ENCODE measurements at regions not wholly inside any gene's neighbourhood (a gene's known extent, or its start where the extent isn't known, plus 50 kb on each side); places are given as distances from the start of the nearest gene placed in this dataset.
"Not testable (repeated sequence)": the region's sequence is repeated elsewhere in the genome, so short reads cannot be mapped to it uniquely, and the experiment has no call there.

GRCh38 chr4:53712408-53713020, 121.2 kb upstream of the LNX1 start:
- FAIRE-seq, result no peak

DNA sequence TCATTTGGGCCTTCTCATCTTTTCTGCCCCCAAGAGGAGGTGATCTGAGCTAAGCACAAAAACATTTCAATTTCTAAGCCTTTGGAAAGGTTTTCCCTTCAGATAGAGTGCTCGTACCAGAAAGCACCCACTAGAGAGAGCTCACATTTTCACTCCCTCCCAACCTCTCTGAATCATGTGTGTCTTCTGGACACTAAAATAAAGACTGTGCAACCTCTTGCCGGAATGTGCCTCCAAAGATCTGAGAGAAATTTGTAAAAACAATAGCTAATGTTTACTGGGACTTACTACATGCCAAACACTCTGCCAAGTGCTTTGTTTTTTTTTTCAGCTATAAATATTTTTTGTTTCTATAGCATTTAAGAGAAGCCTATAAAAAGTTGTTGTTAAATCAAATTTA, 120.6 kb upstream of the LNX1 start:
- no peak for FAIRE-seq

GRCh38 chr4:53709693-53710092, 118.4 kb upstream of the LNX1 start:
- FAIRE-seq, result no peak

- FAIRE-seq, result no peak
Measured at GRCh38 chr4:53707491-53707890, 116.2 kb upstream of the LNX1 start.

- FAIRE-seq, result peak; percentile 55
Measured at GRCh38 chr4:53706422-53707032, 115.2 kb upstream of the LNX1 start.

DNA sequence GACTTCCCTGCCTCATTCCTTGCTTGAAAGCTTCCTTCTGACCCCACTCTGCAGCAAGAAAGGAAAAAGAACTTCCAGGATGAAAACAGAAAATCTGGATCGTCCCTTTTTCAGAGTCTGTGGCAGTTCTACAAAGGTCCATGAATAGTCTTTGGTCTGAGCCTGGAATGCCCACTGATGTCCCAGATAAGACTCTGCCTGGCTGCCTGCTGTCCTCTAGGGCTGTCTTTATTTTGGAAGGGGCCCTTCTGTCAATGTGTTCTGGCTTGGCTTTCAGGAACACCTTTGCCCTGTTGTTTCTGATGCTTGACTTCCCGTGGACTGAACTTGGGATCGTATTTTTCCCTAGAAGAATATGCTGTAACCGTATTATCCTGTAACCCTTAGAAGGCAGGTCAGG, 114.7 kb upstream of the LNX1 start:
- no peak for FAIRE-seq

DNA sequence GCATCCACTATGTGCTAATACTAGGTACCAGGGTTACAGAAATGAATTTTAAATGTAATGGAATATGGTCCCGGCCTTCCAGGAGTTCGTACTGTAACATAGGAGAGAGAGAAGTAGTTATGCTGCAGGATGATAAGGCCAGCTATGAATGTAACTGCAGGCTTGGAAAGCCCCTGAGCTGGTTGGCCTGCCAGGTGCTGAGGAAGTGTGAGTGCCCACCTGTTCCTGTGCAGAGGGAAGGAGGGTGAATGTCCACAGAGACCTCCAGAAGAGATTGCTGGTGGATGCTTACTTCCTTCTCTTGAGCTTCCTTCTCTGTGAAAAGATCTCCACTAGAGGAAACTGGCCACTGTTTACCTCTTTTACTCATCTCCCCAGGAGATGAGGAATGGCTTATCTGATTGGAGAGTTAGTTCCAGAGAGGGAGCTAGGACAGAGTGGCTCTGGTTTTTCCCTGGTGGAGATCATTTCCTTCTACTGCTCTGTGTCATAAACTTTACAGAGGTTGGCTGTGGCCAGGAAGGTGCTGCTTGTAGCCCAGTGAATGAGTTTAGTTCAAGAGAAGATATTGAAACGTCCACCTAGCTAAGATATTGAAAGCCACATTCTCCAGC, 114.0 kb upstream of the LNX1 start:
- FAIRE-seq, result no peak

DNA sequence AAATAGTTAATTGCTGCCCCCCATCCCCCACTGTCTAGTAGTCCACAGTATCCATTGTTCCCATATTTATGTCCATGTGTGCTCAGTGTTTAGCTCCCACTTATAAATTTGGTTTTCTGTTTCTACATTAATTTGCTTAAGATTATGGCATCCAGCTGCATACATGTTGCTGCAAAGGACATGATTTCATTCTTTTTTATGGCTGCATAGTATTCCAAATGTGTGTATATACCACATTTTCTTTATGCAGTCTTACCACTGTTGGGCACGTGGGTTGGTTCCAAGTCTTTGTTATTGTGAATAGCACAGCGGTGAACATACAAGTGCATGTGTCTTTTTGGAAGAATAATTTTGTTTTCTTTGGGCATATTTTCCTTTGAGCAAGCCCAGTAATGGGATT, 113.0 kb upstream of the LNX1 start:
- no peak for FAIRE-seq

DNA sequence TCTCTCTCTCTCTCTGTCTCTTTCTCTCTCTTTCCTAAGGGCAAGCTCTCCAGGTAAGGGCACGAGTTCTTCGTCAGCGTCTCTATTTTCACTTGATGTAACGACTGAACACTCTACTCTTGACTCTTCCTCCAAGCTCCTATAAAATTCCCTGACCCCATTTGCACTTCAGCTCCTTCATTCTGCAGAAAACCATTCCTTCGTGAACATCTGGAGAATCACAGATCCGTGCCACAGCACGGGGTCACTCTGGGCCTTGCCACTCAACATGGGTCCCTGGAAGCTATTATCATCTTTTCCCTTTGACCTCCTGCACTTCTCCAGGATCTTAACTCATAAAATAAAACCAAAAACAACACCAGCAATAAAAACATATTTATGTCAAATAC, 112.0 kb upstream of the LNX1 start:
- FAIRE-seq, result no peak

GRCh38 chr4:53702334-53703266, 111.3 kb upstream of the LNX1 start:
- FAIRE-seq, result no peak

DNA sequence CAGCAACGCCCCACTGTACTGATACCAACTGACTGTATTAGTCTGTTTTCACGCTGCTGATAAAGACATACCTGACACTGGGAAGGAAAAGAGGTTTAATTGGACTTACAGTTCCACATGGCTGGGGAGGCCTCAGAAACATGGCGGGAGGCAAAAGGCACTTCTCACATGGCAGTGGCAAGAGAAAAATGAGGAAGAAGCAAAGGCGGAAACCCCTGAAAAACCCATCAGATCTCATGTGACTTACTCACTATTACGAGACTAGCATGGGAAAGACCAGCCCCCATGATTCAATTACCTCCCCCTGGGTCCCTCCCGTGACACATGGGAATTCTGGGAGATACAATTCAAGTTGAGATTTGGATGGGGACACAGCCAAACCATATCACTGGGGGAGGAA, 110.0 kb upstream of the LNX1 start:
- FAIRE-seq, result not testable (repeated sequence)

DNA sequence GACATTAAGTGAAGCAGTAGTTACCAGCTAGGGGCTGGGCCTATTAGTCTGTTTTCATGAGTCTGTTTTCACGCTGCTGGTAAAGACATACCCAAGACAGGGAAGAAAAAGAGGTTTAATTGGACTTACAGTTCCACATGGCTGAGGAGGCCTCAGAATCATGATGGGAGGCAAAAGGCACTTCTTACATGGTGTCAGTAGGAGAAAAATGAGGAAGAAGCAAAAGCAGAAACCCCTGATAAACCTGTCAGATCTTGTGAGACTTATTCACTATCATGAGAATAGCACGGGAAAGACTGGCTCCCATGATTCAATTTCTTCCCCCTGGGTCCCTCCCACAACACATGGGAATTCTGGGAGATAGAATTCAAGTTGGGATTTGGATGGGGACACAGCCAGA, 108.0 kb upstream of the LNX1 start:
- not testable (repeated sequence) for FAIRE-seq

DNA sequence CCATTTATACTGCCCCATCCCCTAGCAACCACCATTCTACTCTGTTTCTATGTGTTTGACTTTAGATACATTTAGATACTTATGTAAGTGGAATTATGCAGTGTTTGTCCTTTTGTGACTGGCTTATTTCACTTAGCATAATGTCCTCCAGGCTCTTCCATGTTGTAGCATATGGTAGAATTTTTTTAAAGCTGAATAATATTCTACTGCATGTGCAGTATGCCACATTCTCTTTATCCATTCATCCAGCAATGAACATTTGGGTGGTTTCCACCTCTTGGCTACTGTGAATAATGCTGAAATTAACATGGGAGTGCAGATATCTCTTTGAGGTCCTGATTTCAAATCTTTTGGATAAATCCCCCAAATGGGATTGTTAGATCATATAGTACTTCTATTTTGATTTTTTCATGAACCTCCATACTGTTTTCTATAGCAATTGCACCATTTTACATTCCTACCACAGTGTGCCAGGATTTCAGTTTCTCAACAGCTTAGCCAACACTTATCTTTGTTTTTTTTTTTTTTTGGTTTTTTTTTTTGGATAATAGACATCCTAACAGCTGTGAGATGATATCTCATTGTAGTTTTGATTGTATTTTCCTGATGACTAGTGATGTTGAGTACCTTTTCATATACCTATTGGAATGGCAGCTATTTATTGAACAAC, 105.9 kb upstream of the LNX1 start:
- no peak for FAIRE-seq

- FAIRE-seq, result no peak
Measured at GRCh38 chr4:53695540-53696463, 104.5 kb upstream of the LNX1 start.

GRCh38 chr4:53694666-53695065, 103.4 kb upstream of the LNX1 start:
- no peak for FAIRE-seq

- FAIRE-seq, result no peak
Measured at GRCh38 chr4:53693909-53694308, 102.6 kb upstream of the LNX1 start.

DNA sequence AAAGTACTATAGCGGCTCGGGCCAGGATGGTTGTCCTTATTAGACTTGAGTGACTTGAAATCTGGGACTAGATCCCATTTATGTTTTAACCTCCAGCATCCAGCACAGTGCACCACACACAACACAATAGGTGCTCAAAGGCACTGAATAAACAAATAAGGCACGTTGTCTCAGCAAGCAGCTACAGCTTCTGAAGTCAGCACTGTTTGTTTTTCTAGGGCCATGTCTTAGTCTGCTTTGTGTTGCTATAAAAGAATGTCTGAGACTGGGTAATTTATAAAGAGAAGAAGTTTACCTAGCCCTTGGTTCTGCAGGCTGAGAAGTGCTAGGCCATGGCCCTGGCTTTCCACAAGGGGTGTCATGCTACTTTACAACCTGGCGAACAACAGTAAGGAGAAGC, 102.1 kb upstream of the LNX1 start:
- no peak for FAIRE-seq

DNA sequence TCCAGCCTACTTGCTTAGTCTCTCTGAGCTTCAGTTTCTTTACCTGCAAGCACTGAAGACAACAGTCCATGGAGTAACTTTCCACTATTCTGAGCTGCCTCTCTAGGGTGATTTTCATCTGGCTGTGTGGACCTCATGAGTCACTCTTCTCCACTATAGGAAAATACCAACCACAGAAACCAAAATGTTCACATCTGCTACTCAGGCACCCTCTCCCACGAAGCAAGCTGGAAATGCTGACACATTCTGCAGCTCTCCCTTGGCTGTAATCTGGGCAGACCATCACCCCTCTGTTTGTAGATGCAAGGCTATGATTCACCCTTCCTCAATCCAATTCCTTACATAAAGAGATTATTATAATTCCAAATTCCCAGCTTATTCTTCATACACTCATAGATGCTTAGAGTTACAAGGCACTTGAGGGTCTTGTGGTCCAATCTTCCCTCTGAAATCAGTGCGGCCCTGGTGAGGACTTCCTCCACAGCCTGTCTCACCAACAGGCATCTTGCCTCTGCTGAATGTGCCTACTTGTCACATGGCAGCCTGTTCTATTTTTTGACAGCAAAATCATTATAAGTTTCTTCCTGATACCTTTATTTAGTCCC, 97.0 kb upstream of the LNX1 start:
- no peak for FAIRE-seq

DNA sequence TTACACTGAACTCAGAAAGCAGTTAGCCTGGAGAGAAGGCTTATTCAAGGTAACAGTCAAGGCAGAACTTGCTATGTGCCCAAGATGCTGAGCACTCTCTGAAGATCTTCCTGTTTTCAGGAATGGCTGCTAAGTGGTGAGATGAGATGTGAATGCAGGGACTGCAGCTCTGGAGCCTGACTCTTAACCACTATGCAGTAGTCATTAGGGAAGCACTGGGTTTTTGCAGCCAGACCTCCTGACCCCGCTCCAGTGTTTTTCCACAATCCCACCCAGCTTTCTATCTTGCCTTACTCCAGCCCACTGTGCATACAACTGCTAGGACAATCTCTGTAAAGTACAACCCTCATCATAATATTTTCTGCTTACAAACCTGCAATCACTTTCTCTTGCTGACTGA, 95.2 kb upstream of the LNX1 start:
- FAIRE-seq, result no peak

DNA sequence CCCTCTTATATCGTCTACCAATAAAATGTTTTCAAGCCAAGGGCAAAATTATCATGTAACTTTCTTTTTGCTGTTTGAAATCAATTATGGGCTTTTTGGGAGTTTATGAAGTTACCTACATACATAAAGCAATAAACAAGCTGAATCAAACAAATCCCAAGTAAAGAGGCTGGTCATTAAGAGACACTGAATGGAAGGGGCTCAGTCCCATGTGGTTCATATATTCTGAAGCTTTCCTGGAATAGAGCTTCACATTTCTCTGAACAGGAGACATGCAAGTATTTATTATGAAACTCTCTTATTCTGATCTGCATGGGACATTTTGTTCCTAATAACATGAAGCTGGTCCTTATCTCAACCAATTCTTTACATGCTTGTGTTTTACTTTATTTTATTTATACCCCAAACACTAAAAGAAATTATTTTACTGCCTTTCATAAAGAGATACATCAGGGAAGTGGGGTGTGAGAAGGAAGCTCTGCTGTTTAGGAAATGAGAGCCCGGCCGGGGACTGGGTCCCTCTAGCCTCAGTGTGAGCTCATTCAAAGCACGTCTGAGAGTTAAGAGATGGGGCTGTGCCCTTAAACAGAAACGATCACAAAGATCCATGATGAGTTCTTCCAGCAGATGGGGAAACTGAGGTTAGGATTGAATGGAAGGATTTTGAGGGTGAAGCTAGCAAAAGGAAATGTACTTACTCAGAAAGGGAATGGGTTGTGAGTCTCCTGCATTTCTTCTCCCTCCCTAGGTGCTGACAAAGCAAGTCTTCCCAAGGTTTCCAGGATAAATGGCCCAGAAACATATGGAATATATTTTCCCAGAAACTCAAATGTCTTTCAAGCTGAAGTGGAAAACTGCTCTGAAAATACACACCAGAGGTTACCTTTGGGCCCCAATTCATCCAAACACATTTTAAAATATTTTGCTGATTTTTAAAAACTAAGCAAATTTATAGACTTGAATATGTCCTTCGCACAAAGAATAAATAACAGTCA, 93.1 kb upstream of the LNX1 start:
- no peak for FAIRE-seq

All from A204.1 (cell line).